GM19043 (cell line): ENCODE measurements at regions not wholly inside any gene's neighbourhood (a gene's known extent, or its start where the extent isn't known, plus 50 kb on each side); places are given as distances from the start of the nearest gene placed in this dataset.
"Not testable (repeated sequence)": the region's sequence is repeated elsewhere in the genome, so short reads cannot be mapped to it uniquely, and the experiment has no call there.

Experiments
- ATAC-seq: cut with Tn5 transposase; IDR thresholded peaks from one replicate; pipeline ENCODE4 v1.9.1; 2021; ENCODE audit warnings: low read depth; ENCODE audit not compliant: unreplicated experiment

DNA sequence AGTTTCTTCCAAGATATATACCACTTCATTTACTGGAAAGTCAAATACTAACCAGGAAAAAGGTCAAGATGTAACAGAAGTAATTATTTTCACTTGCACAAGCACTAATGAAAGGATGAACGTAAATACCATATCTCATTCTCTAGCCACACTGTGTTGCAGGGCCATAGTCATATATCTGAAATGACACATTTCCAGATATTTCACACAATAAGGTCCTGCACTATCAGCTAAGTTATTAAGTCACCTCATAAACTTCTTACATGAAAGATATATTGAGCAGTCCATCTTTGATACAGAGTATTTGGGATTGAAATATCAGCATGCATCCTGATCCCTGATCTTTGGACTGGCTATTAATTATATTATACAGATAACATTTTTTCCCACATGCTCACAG is 783.3 kb upstream of the MGAT4C start:
- ATAC-seq: no peak

DNA sequence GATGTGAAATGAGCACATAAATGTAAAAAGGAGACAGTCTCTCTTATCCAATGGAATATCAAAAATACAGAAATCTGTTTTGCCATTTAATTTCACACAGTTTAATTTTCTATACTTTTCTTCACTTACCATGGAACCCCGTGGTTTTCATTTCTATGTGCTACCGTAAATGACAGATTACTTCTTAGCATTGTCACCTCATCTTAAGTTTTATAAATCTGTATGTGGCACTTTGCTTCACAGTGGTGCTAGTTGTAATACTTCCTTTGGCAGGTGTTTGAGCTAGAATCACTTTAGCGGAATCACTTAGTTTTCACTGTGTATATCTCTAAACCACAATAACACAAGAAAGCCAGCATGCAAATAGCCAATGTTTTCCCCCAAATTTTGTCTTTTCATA is 781.9 kb upstream of the MGAT4C start:
- ATAC-seq: no peak

DNA sequence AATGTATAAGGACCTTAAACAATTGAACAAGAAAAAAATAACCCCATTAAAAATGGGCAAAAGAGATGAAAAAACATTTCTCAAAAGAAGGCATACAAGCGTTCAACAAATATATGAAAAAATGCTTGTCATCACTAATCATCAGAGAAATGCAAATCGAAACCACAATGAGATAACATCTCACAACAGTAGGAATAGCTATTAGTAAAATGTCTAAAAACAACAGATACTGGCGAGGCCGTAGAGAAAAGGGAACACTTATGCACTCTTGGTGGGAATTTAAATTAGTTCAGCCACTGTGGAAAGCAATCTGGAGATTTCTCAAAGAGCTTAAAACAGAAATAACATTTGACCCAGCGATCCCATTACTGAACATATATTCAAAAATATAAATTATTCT is 769.8 kb upstream of the MGAT4C start:
- no peak for ATAC-seq

DNA sequence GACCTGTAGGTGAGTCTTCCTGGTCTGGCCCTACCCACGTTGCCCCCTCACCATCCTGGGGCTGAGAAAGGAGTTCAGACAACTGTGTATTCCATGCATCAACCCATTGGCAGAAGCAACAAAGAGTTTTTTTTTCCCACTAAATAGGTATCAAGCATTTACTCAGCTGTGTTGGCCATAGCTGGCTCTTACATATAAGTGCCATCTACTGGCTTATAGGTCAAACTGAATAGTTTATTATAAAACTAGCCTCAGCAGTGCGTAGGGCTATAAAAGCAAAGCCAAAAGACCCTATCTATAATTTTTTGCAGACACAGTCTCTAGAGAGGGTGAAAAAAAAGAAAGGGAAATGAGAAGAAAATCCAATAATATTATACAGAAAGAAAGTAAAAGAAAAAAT is 765.2 kb upstream of the MGAT4C start:
- no peak for ATAC-seq

DNA sequence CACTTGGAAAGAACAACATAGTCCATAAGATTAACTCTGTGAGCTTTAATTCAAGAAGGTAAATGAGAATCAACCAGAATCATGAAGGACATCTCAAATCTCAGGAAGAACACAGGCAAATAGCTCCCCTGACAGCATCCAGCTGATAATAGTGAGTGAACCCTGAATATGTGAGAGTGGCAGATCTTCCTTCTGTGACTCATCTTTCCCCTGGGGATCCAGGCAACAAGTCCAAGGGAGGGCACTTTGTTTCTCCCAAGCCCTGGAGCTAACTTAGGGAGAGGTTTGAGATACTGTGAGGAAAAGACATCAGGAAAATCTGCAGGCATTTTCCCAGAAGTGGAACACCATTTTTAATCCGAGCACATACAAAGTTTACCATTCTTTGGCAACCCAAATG is 763.9 kb upstream of the MGAT4C start:
- ATAC-seq: no peak

DNA sequence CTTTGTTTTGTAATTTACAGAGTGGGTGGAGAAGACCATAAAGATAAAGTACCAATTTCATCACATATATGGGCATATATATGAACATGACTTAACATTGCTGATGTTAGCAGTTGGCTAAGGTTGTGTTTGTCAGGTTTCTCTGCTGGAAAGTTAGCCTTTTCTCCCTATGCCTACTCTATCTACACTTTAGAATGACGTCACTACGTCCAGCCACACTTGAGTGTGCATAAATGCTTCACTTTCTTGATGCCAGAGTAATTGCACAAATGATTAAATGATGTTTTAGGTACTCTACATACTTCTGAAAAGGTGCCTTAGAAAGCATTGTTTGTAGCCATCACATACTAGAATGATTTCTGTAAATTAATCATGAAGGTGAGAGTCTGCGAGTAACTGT is 759.2 kb upstream of the MGAT4C start:
- ATAC-seq: no peak

DNA sequence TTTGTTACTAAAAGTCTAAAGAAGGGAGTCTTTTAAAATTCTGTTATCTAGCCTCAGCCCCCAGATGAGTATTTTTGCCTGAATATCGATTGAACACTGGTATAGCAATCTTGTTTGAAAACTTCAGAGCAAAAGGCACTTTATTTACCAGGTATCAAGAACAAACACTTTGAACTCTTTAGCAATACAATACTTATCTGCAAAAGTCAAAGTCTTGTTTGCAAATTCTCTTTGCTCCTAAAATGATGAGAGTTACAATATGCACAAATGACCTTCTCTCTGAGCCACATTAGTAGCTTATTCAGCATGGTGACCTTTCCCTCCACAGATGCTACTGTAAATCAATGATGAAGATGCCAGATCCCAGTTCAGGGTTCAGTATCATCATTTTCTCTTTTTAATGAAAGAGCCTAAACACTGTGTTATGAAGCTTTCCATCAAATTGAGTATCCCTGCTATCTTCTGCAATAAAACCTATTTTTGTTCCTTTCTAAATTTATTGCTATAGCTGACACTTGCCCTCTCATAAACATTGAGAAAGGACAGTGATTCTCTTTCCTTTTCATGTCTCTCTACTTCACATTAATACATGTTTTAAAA is 752.7 kb upstream of the MGAT4C start:
- ATAC-seq: no peak

DNA sequence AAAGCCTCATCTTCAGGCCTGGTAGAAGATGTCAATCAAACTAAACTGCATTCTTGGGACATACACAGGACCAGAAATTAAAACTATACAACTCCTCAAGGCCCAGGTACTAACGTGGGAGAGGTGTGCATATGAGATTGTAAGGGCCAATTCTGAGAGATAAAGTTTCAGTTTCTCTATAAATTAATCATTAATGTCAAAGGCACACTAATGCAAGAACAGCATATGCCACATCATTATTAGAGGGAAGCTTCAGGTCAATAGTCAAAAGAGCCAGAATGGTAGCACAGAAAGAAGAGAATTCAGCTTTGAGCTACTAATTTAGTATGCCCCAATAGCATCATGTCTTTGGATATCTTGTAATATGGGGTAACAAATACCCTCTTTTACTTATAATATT is 744.9 kb upstream of the MGAT4C start:
- ATAC-seq: no peak

DNA sequence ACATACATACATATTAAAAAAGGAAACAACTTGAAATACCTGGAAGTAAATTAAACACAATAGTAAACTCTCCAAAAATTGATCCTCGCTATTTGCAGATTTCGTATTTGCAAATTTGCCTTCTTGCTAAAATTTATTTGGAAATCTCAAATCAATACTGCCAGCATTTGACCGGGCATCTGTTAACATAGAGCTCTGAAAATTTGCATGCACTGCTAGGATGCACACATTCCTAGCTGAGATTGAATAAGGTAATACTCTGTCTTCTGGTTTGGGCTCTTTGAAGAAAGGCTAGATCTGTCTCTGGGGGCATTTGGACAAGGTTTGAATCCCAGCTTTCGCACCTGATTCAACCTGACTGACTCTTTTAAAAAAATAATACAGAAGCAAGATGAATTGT is 729.1 kb upstream of the MGAT4C start:
- no peak for ATAC-seq

DNA sequence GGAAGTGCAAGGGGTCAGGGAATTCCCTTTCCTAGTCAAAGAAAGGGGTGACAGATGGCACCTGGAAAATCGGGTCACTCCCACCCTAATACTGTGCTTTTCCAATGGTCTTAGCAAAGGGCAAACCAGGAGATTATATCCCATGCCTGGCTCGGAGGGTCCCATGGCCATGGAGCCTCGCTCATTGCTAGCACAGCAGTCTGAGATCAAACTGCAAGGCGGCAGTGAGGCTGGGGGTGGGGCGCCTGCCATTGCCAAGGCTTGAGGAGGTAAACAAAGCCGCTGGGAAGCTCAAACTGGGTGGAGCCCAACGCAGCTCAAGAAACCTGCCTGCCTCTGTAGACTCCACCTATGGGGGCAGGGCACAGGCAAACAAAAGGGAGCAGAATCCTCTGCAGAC is 714.4 kb upstream of the MGAT4C start:
- ATAC-seq: not testable (repeated sequence)

DNA sequence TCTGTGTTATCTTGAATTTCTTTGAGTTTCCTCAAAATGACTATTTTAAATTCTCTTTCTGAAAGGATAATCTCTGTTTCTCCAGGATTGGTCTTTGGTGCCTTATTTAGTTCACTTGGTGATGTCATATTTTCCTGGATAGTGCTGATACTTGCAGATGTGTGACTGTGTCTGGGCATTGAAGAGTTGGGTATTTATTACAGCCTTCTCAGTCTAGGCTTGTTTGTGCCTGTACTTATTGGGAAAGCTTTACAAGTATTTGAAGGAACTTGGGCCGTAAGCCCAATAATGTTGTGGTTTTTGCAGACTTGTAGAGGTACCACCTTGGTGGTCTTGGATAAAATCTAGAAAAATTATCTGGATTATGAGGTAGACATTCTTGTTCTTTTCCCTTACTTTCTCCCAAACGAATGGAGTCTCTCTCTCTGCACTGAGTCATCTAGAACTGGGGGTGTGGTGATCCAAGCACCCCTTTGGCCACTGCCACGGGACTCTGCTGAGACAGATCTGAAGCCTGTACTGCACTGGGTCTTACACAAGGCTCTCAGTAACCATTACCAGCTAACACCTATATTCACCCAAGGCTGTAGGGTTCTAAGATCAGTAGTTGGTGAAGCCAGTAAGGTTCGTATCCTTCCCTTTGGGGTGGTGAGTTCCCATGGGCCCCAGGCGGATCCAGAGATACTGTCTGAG is 703.7 kb upstream of the MGAT4C start:
- no peak for ATAC-seq

DNA sequence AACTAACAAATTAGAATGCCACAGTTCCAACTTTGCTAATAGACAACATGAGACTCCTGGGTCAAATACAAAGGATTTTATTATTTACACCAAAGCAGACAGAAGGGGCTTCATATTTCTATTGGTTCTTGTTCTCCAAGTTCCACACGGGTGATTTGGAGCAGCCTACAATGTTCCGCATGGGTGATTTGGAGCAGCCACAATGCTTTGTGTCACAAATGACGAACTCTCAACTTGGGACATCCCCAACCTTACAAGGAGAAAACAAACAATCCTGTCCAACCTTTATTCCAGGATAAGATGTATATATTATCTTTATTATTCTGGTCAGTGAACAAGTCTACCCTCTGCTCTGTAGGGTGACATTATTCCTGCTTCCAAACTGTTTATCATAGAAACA is 694.3 kb upstream of the MGAT4C start:
- ATAC-seq: no peak

DNA sequence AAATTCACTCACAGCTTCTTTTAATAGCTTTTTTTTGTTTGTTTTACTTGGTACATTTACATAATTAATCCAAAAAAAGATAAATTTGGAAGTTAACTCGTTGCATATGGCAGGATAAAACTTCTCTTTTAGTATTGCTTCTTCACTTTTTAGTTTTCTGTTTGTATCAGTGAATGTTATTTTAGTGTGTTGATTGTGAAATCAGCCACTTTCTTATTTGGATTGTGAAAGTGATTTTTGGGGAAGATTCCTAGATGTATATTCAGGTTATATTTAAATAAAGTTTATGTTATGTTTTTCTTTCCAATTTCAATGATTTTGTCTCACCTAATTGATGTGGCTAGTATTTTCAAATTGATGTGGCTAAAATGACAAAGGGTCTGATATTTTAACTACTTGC is 693.9 kb upstream of the MGAT4C start:
- ATAC-seq: no peak

DNA sequence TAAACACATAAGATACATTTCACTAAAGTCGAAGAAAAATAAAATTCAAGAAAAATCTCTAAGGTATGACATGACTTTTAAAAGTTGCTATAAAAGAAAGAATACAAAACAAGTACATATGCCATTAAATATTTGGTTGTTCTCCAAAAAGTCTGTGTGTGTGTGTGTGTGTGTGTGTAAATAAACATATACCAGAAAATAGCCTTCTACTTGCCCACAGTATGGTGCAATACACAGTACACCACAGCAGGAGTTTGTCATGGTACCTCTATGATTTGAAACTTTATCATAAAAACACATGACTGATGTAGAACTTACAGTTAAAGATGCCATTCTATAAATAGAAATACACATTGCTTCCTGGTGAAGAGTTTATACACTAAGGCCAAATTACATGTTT is 692.7 kb upstream of the MGAT4C start:
- ATAC-seq: no peak

DNA sequence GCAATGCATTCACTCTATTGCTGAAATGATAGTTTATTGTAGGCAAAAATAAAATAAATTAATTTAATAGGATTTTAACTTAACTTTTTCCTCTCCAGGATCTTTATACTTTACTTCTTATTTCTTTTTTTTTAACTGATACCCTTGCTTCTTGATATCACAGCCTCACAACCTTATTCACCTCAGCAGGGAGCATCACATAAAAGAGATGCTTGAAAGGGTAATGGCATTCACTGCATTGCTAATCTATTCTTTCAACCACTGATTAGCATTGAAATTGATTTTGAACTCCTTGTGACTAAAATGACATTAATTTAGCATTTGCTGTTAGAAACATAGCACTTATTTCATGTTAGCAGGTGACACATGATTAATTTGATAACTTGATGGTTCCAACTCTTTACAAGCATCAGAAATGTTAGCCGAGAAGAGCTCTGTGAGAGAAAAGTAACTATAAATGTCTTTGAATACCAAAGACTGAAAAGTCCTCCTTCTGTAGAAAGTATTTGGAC is 689.5 kb upstream of the MGAT4C start:
- ATAC-seq: no peak

DNA sequence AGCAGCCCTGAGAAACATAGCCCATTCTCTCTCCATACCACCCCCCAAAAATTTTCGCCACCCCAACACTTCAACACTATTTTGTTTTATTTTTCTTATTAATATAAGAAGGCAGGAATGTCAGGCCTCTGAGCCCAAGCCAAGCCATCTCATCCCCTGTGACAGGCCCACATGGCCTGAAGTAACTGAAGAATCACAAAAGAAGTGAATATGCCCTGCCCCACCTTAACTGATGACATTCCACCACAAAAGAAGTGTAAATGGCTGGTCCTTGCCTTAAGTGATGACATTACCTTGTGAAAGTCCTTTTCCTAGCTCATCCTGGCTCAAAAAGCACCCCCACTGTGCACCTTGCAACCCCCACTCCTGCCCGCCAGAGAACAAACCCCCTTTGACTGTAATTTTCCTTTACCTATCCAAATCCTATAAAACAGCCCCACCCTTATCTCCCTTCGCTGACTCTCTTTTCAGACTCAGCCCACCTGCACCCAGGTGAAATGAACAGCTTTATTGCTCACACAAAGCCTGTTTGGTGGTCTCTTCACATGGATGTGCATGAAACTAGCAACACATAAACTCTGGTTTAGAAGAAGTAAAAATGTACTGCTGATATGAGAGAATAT is 688.1 kb upstream of the MGAT4C start:
- ATAC-seq: not testable (repeated sequence)

DNA sequence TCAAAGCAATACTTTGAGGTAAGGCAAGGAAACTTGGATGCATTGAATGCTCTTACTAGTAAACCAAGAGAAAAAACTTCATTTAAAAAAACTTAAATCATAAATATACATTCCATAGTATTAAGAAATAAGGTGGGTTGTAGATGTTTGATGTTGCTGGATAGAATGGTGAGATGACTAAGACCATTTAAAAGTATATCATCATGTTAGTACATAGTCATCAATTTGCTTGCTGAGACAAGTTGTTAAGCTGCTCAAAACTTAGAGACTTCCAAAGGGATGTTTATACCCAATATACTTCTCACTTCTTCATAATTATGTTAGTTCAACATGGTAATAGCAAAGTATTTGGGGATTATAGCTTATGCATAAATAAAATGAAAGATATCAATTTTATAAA is 675.5 kb upstream of the MGAT4C start:
- no peak for ATAC-seq

DNA sequence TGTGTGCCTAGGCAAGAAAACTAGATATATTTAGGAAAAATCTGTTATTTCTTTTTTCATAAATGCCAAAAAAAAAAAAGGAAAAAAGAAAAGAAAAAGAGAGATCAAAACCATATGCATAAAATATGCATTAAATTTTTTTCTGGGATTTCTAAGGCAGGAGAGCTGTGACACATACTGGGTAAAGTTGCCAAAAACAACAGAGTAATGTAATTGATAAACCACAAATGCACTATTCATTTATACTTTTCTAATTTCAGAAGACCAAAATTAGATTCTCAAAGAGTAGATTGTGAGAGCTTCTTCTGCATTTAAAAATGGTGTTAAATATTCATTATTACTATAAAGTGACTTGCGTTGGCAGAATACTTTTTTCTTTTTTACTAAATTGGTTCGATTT is 673.8 kb upstream of the MGAT4C start:
- ATAC-seq: no peak

DNA sequence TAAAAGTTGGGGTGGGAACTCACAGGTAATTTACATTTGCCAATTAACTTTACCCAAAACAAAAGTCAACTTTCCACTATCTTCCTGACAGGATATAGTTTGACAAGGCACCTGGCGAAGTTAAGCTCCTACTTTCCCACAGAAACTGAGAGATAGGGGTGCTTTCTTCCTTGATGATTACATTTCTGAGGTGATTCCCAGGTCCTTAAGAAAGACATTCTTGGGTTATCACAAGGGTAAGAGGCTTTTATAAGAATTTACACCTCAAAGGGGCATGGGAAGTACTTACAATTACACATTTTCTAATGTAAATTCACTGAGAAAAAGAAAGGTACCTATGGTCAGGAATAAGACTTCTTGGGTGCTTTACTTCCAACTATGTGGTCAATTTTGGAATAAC is 660.9 kb upstream of the MGAT4C start:
- ATAC-seq: no peak

DNA sequence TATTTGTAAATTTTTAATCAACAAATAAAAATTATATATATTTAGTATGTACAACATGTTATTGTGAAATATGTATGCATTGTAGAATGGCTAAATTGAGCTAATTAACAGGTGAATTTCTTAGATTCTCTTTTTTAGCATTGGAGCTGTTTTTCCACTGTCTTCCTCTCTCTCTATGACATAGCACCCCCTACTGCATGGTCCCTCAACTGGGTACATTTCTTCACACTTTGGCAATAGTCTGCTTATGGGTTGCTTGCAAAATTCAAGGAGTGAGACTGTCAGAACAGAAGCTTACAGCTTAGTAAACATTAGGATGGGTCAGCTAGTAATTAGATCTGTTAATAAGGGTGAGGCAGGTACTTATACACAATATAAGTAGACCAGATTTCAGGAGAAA is 658.5 kb upstream of the MGAT4C start:
- no peak for ATAC-seq

DNA sequence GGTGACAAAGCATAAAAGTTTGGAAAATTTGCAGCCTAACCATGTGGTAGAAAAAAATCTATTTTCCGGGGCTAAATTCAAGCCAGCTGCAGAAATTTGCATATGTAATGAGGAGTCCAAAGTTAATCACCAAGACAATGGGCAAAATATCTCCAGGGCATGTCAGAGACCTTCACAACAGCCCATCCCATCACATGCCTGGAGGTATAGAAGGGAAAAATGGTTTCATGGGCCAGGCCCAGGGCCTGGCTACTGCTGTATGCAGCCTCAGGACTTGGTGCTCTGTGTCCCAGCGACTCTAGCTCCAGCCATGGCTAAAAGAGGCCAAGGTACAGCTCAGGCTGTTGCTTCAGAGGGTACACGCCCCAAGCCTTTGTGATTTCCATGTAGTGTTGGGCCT is 655.8 kb upstream of the MGAT4C start:
- ATAC-seq: no peak

DNA sequence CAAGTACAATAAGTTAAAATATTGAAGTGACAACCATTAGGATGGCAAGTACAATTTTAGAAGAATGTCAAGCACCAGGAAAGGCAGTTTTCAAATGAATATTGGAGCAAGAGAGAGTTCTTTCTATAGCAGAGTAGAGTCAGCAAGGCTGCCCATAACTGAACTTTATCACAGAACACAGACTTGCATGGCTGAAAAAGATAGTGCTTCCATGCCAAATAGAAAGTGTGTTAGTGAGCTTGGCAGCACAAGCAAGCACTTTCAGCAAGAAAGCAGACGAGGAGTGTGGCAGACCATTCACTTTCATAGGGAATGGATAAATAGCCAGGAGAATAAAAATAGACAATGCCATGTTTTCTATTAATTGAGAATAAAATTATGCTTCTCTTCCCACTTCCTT is 647.0 kb upstream of the MGAT4C start:
- no peak for ATAC-seq
